WTC11 (cell line): ENCODE measurements at regions not wholly inside any gene's neighbourhood (a gene's known extent, or its start where the extent isn't known, plus 50 kb on each side); places are given as distances from the start of the nearest gene placed in this dataset.

Experiments used
- ATAC-seq: fragments of 200-7000 bp; cut with Tn5 transposase; 2 replicates; pipeline ENCODE4 v1.10.0; 2021; ENCODE audit warnings: mild to moderate bottlenecking, moderate library complexity
- CTCF ChIA-PET: fragments of 300-600 bp; sonication (Branson Sonifier 250); formaldehyde crosslinking; loops from one replicate; lab custom pipeline; 2021; ENCODE audit warnings: antibody characterized with exemption; lab: Charles Lee
- POLR2A ChIA-PET: fragments of 350-600 bp; sonication (Branson Sonifier 250); formaldehyde crosslinking; loops from one replicate; lab custom pipeline; 2021; ENCODE audit warnings: antibody characterized with exemption; lab: Charles Lee
- DNase-seq: peaks from one replicate; pipeline ENCODE4 v3.0.0; 2021; ENCODE audit warnings: low spot score
- H3K27ac Mint-ChIP-seq: 2 replicates; pipeline ENCODE4 v1.8.0; 2021; ENCODE audit warnings: mixed read lengths
- H3K27me3 Mint-ChIP-seq: 2 replicates; pipeline ENCODE4 v1.8.0; 2021; ENCODE audit warnings: low read depth, mild to moderate bottlenecking, moderate library complexity, mixed read lengths
- H3K36me3 Mint-ChIP-seq: 2 replicates; pipeline ENCODE4 v1.8.0; 2021; ENCODE audit warnings: mixed read lengths
- H3K4me1 Mint-ChIP-seq: 2 replicates; pipeline ENCODE4 v1.8.0; 2022; ENCODE audit warnings: mixed read lengths
- H3K4me3 Mint-ChIP-seq: 2 replicates; pipeline ENCODE4 v1.8.0; 2021; ENCODE audit warnings: mild to moderate bottlenecking, moderate library complexity, mixed read lengths
- H3K9me3 Mint-ChIP-seq: 2 replicates; pipeline ENCODE4 v1.8.0; 2021; ENCODE audit warnings: mixed read lengths
- AR ChIP-seq: fragments of 250-450 bp; sonication (Bioruptor Pico); IDR thresholded peaks from 2 replicates; pipeline ENCODE4 v1.9.0; 2021; ENCODE audit warnings: mild to moderate bottlenecking
- CREB1 ChIP-seq: sonication (generic); formaldehyde crosslinking; IDR thresholded peaks from 2 replicates; pipeline ENCODE4 v1.8.0; 2023; ENCODE audit warnings: mild to moderate bottlenecking, missing genetic modification reagents
- E2F5 ChIP-seq: sonication (generic); formaldehyde crosslinking; IDR thresholded peaks from 2 replicates; pipeline ENCODE4 v1.8.1; 2022; ENCODE audit warnings: mild to moderate bottlenecking, moderate library complexity, missing genetic modification reagents
- HMGA2 ChIP-seq: fragments of 250-450 bp; sonication (Bioruptor Pico); IDR thresholded peaks from 2 replicates; pipeline ENCODE4 v1.4.0; 2021; ENCODE audit warnings: mild to moderate bottlenecking, moderate library complexity
- MAX ChIP-seq: sonication (generic); formaldehyde crosslinking; IDR thresholded peaks from 2 replicates; pipeline ENCODE4 v1.8.0; 2022; ENCODE audit warnings: mild to moderate bottlenecking, missing genetic modification reagents
- MXD4 ChIP-seq: fragments of 250-450 bp; sonication (Bioruptor Pico); IDR thresholded peaks from 2 replicates; pipeline ENCODE4 v1.8.0; 2021; ENCODE audit warnings: mild to moderate bottlenecking, moderate library complexity, borderline replicate concordance
- MYBL2 ChIP-seq: sonication (generic); formaldehyde crosslinking; IDR thresholded peaks from 2 replicates; pipeline ENCODE4 v1.8.1; 2023; ENCODE audit warnings: mild to moderate bottlenecking, moderate library complexity, missing genetic modification reagents
- PREB ChIP-seq: sonication (generic); formaldehyde crosslinking; IDR thresholded peaks from 2 replicates; pipeline ENCODE4 v1.8.1; 2022; ENCODE audit warnings: mild to moderate bottlenecking, missing genetic modification reagents, moderate library complexity, borderline replicate concordance
- TEAD1 ChIP-seq: sonication (generic); formaldehyde crosslinking; IDR thresholded peaks from 2 replicates; pipeline ENCODE4 v1.8.0; 2022; ENCODE audit warnings: mild to moderate bottlenecking, missing genetic modification reagents
- USF1 ChIP-seq: sonication (generic); formaldehyde crosslinking; IDR thresholded peaks from 2 replicates; pipeline ENCODE4 v1.8.0; 2022; ENCODE audit warnings: mild to moderate bottlenecking, missing genetic modification reagents
- ZBTB21 ChIP-seq: sonication (generic); formaldehyde crosslinking; IDR thresholded peaks from 2 replicates; pipeline ENCODE4 v1.8.1; 2023; ENCODE audit warnings: mild to moderate bottlenecking, missing genetic modification reagents, borderline replicate concordance
- ZNF121 ChIP-seq: sonication (generic); formaldehyde crosslinking; IDR thresholded peaks from 2 replicates; pipeline ENCODE4 v1.8.0; 2023; ENCODE audit warnings: missing genetic modification reagents
- ZSCAN18 ChIP-seq: fragments of 250-450 bp; sonication (Bioruptor Pico); IDR thresholded peaks from 2 replicates; pipeline ENCODE4 v2.1.2; 2022; ENCODE audit warnings: mild to moderate bottlenecking, moderate library complexity

- no peak for DNase-seq
- H3K27ac Mint-ChIP-seq: no peak overlapping the region
- CTCF ChIA-PET: interaction anchor here (0.7 kb wide), 1 partner anchor 8 kb away, joined by 3 read pairs; no protein-coding TSS in a partner anchor
- H3K36me3 Mint-ChIP-seq: no peaks in the 10 kb centered on the region
- no peak overlapping the region for H3K4me3 Mint-ChIP-seq
- H3K9me3 Mint-ChIP-seq: no peaks in the 10 kb centered on the region
- peaks cover 11% of the 10 kb centered on the region for H3K27me3 Mint-ChIP-seq
- TF ChIP-seq TEAD1 (no peak), USF1 (CRISPR knock-in tag) (no peak), ZSCAN18 (no peak), CREB1 (CRISPR knock-in tag) (no peak), ZBTB21 (CRISPR knock-in tag) (no peak), MAX (no peak), PREB (CRISPR knock-in tag) (no peak), ZNF121 (CRISPR knock-in tag) (no peak)
- TF ChIP-seq, all 79 proteins: peak for 0
- POLR2A ChIA-PET: no interaction called here
- no peak for ATAC-seq
- H3K4me1 Mint-ChIP-seq: peaks cover 13% of the 10 kb centered on the region
These were observed 106.3 kb upstream of the VRK1 start for GRCh38 chr14:96690713-96691383.

- H3K36me3 Mint-ChIP-seq: no peaks in the 10 kb centered on the region
- DNase-seq (no peak), ATAC-seq (no peak)
- H3K27me3 Mint-ChIP-seq: peaks cover 10% of the 10 kb centered on the region
- H3K4me1 Mint-ChIP-seq: peaks cover 13% of the 10 kb centered on the region
- no peak for TF ChIP-seq HMGA2
- TF ChIP-seq MYBL2 (CRISPR knock-in tag): no peak
- TF ChIP-seq E2F5 (CRISPR knock-in tag): no peak
- TF ChIP-seq AR (CRISPR knock-in tag): no peak
- no peaks in the 10 kb centered on the region for H3K9me3 Mint-ChIP-seq
- CTCF ChIA-PET: no interaction called here
- no peak overlapping the region for H3K4me3 Mint-ChIP-seq
- no peak overlapping the region for H3K27ac Mint-ChIP-seq
- POLR2A ChIA-PET: no interaction called here
These were observed 103.8 kb upstream of the VRK1 start for GRCh38 chr14:96693252-96693820.

- H3K27ac Mint-ChIP-seq: no peak overlapping the region
- no peaks in the 10 kb centered on the region for H3K36me3 Mint-ChIP-seq
- peak; percentile 52 for ATAC-seq
- H3K27me3 Mint-ChIP-seq: peaks cover 10% of the 10 kb centered on the region
- no peak for TF ChIP-seq MXD4
- no peak for TF ChIP-seq ZNF121 (CRISPR knock-in tag)
- ChIA-PET CTCF (no interaction called here), POLR2A (no interaction called here)
- peaks cover 14% of the 10 kb centered on the region for H3K4me1 Mint-ChIP-seq
- H3K9me3 Mint-ChIP-seq: no peaks in the 10 kb centered on the region
- no peak overlapping the region for H3K4me3 Mint-ChIP-seq
- no peak for DNase-seq
These were observed 103.2 kb upstream of the VRK1 start for GRCh38 chr14:96693987-96694386.
